22Rv1 (cell line): ENCODE measurements at regions not wholly inside any gene's neighbourhood (a gene's known extent, or its start where the extent isn't known, plus 50 kb on each side); places are given as distances from the start of the nearest gene placed in this dataset.

Experiments used
- H3K27ac ChIP-seq: fragments of 450-650 bp; 2 replicates; pipeline ENCODE4 v1.5.1; 2017
- CTCF ChIP-seq: fragments of 450-650 bp; IDR thresholded peaks from 2 replicates; pipeline ENCODE4 v1.5.1; 2017; ENCODE audit warnings: mild to moderate bottlenecking
- ZFX ChIP-seq: fragments of 450-650 bp; IDR thresholded peaks from 2 replicates; pipeline ENCODE4 v1.6.1; 2017; ENCODE audit warnings: antibody characterized with exemption, borderline replicate concordance

- H3K27ac ChIP-seq: no peak overlapping the region
Observed at GRCh38 chr1:234884701-234885100, 243.9 kb downstream of the TOMM20 start.

GRCh38 chr1:234884006-234884405 lies 244.6 kb downstream of the TOMM20 start:
- no peak overlapping the region for H3K27ac ChIP-seq
- TF ChIP-seq CTCF: no peak
- no peak for TF ChIP-seq ZFX

More at GRCh38 chr1:234884701-234885100, 243.9 kb downstream of the TOMM20 start:
- no peak for TF ChIP-seq ZFX
- TF ChIP-seq CTCF: no peak

- H3K27ac ChIP-seq: no peak overlapping the region
- TF ChIP-seq CTCF: no peak
- TF ChIP-seq ZFX: no peak
Observed at GRCh38 chr1:234882898-234883297, 245.7 kb downstream of the TOMM20 start.

- H3K27ac ChIP-seq: no peak overlapping the region
- TF ChIP-seq CTCF: no peak
- TF ChIP-seq ZFX: no peak
Observed at GRCh38 chr1:234881893-234882771, 246.5 kb downstream of the TOMM20 start.

GRCh38 chr1:234879147-234880080 lies 249.2 kb downstream of the TOMM20 start:
- TF ChIP-seq ZFX (no peak), CTCF (no peak)
- no peak overlapping the region for H3K27ac ChIP-seq

- H3K27ac ChIP-seq: no peak overlapping the region
- TF ChIP-seq CTCF: no peak
- no peak for TF ChIP-seq ZFX
Observed at GRCh38 chr1:234878288-234878687, 250.3 kb downstream of the TOMM20 start.
